ENCODE measurements at regions not wholly inside any gene's neighbourhood (a gene's known extent, or its start where the extent isn't known, plus 50 kb on each side); places are given as distances from the start of the nearest gene placed in this dataset.
"Not testable (repeated sequence)": the region's sequence is repeated elsewhere in the genome, so short reads cannot be mapped to it uniquely, and the experiment has no call there.

GRCh38 chr1:149841597-149842238, 57.6 kb upstream of the BOLA1 start:
- H3K4me3 ChIP-seq (ENCODE audit: low read depth in 1 of 3, low read length in 3 of 3); H3K27ac ChIP-seq (ENCODE audit: low read depth in 1 of 2, low read length in 2 of 2); H3K27me3 ChIP-seq (ENCODE audit: control insufficient read depth in 4 of 4, insufficient read depth in 4 of 4, low read length in 3 of 4); H3K9me3 ChIP-seq (ENCODE audit: control insufficient read depth in 4 of 4, low read length in 3 of 4); H3K36me3 ChIP-seq (ENCODE audit: control insufficient read depth in 4 of 4, insufficient read depth in 3 of 4, low read depth in 1 of 4, low read length in 3 of 4); H3K9ac ChIP-seq (ENCODE audit: low read depth in 1 of 2, low read length in 2 of 2); DNase-seq (ENCODE audit: low spot score): not testable (repeated sequence)
- WGBS = no CpG with 5 or more reads among the region's 53 CpGs
- peaks cover 0 to 18% (median 13%) of the 10 kb centered on the region in 4 donors for H3K4me1 ChIP-seq (ENCODE audit: control insufficient read depth in 4 of 4, insufficient read depth in 4 of 4, low read length in 3 of 4)

- H3K9ac ChIP-seq (ENCODE audit: low read depth in 1 of 2, low read length in 2 of 2); H3K4me3 ChIP-seq (ENCODE audit: low read depth in 1 of 3, low read length in 3 of 3); DNase-seq (ENCODE audit: low spot score); H3K27ac ChIP-seq (ENCODE audit: low read depth in 1 of 2, low read length in 2 of 2); H3K36me3 ChIP-seq (ENCODE audit: control insufficient read depth in 4 of 4, insufficient read depth in 3 of 4, low read depth in 1 of 4, low read length in 3 of 4); H3K27me3 ChIP-seq (ENCODE audit: control insufficient read depth in 4 of 4, insufficient read depth in 4 of 4, low read length in 3 of 4); H3K9me3 ChIP-seq (ENCODE audit: control insufficient read depth in 4 of 4, low read length in 3 of 4): not testable (repeated sequence)
- whole genome bisulfite sequencing = no CpG with 5 or more reads among the region's 62 CpGs
- H3K4me1 ChIP-seq (ENCODE audit: control insufficient read depth in 4 of 4, insufficient read depth in 4 of 4, low read length in 3 of 4) = peaks cover 0 to 24% (median 14%) of the 10 kb centered on the region in 4 donors
These were observed 56.8 kb upstream of the BOLA1 start for GRCh38 chr1:149842458-149843064.

GRCh38 chr1:149843431-149844041, 55.8 kb upstream of the BOLA1 start:
- H3K27ac ChIP-seq (ENCODE audit: low read depth in 1 of 2, low read length in 2 of 2) = peak overlapping the region; percentile 39 to 74
- peaks cover 0 to 33% (median 21%) of the 10 kb centered on the region in 4 donors for H3K4me1 ChIP-seq (ENCODE audit: control insufficient read depth in 4 of 4, insufficient read depth in 4 of 4, low read length in 3 of 4)
- peak overlapping the region; percentile 30 to 54 (median 43) for H3K4me3 ChIP-seq (ENCODE audit: low read depth in 1 of 3, low read length in 3 of 3)
- H3K36me3 ChIP-seq (ENCODE audit: control insufficient read depth in 4 of 4, insufficient read depth in 3 of 4, low read depth in 1 of 4, low read length in 3 of 4) = peaks cover 0 to 10% (median 0%) of the 10 kb centered on the region in 4 donors
- WGBS = 6% methylated on average over 14 of the region's 16 CpGs
- H3K9ac ChIP-seq (ENCODE audit: low read depth in 1 of 2, low read length in 2 of 2) = peak overlapping the region in 1 of 2 donors; percentile 55
- no peaks in the 10 kb centered on the region for H3K9me3 ChIP-seq (ENCODE audit: control insufficient read depth in 4 of 4, low read length in 3 of 4)
- H3K27me3 ChIP-seq (ENCODE audit: control insufficient read depth in 4 of 4, insufficient read depth in 4 of 4, low read length in 3 of 4) = no peaks in the 10 kb centered on the region
- TF ChIP-seq FOXA2 (IDR thresholded peaks at IDR 0.05) = no peak
- no peak for TF ChIP-seq EGR1 (IDR thresholded peaks at IDR 0.05; ENCODE audit: low read depth in 2 of 2)
- no peak for TF ChIP-seq CTCF (IDR thresholded peaks at IDR 0.05; ENCODE audit: low read depth, low read length, missing input control)
- no peak for TF ChIP-seq FOXA1 (IDR thresholded peaks at IDR 0.05)
- no peak for TF ChIP-seq NR2F2 (IDR thresholded peaks at IDR 0.05)
- TF ChIP-seq RAD21 (IDR thresholded peaks at IDR 0.05) = no peak
- no peak for TF ChIP-seq ZBTB33 (IDR thresholded peaks at IDR 0.05)
- no peak for TF ChIP-seq ATF3 (IDR thresholded peaks at IDR 0.05)
- no peak for TF ChIP-seq TAF1 (conservative IDR thresholded peaks at IDR 0.05)
- TF ChIP-seq HNF4G (IDR thresholded peaks at IDR 0.05) = no peak
- TF ChIP-seq REST (IDR thresholded peaks at IDR 0.05) = no peak
- TF ChIP-seq YY1 (IDR thresholded peaks at IDR 0.05) = no peak
- TF ChIP-seq MAX (IDR thresholded peaks at IDR 0.05) = no peak
- TF ChIP-seq RXRA (IDR thresholded peaks at IDR 0.05) = no peak
- no peak for TF ChIP-seq HNF4A (conservative IDR thresholded peaks at IDR 0.05)
- TF ChIP-seq GABPA (IDR thresholded peaks at IDR 0.05 in 1 of 2, conservative IDR thresholded peaks at IDR 0.05 in 1 of 2) = no peak
- TF ChIP-seq SP1 (IDR thresholded peaks at IDR 0.05) = no peak
- no peak for TF ChIP-seq JUND (IDR thresholded peaks at IDR 0.05)
- peak; percentile 39 for DNase-seq (ENCODE audit: low spot score)

All from liver (tissue), 8 donors.